Liver (tissue), 8 donors: ENCODE measurements at regions not wholly inside any gene's neighbourhood (a gene's known extent, or its start where the extent isn't known, plus 50 kb on each side); places are given as distances from the start of the nearest gene placed in this dataset.
A peak's percentile ranks its signal among the peaks of the same experiment; 100 is the strongest.

Experiments used
- DNase-seq: peaks from one replicate; pipeline ENCODE4 v3.0.0-alpha.2; 2017; ENCODE audit warnings: low spot score
- H3K27ac ChIP-seq, 2 donors: one replicate each; pipeline ENCODE4 v1.7.0; 2013; ENCODE audit warnings: inconsistent platforms in 2 of 2, low read length in 2 of 2, control low read depth in 1 of 2, low read depth in 1 of 2, mild to moderate bottlenecking in 1 of 2
- H3K27me3 ChIP-seq, 4 donors: one replicate each; pipeline versions ENCODE4 v1.6.1 to v1.7.0; 2013; ENCODE audit warnings: low read length in 3 of 4, inconsistent platforms in 1 of 4, mild to moderate bottlenecking in 1 of 4, moderate library complexity in 1 of 4; ENCODE audit not compliant: control insufficient read depth in 4 of 4, insufficient read depth in 4 of 4
- H3K36me3 ChIP-seq, 4 donors: one replicate each; pipeline versions ENCODE4 v1.6.1 to v1.7.0; 2013; ENCODE audit warnings: low read length in 3 of 4, mild to moderate bottlenecking in 3 of 4, low read depth in 1 of 4, moderate library complexity in 1 of 4; ENCODE audit not compliant: control insufficient read depth in 4 of 4, insufficient read depth in 3 of 4
- H3K4me1 ChIP-seq, 4 donors: one replicate each; pipeline versions ENCODE4 v1.6.1 to v1.7.0; 2013; ENCODE audit warnings: low read length in 3 of 4, mild to moderate bottlenecking in 3 of 4, moderate library complexity in 1 of 4; ENCODE audit not compliant: control insufficient read depth in 4 of 4, insufficient read depth in 4 of 4
- H3K4me3 ChIP-seq, 3 donors: one replicate each; pipeline versions ENCODE4 v1.6.1 to v1.7.0; 2013; ENCODE audit warnings: low read length in 3 of 3, control low read depth in 1 of 3, low read depth in 1 of 3, mild to moderate bottlenecking in 1 of 3
- H3K9ac ChIP-seq, 2 donors: one replicate each; pipeline ENCODE4 v1.7.0; 2013; ENCODE audit warnings: low read length in 2 of 2, mild to moderate bottlenecking in 2 of 2, moderate library complexity in 2 of 2, control low read depth in 1 of 2, low read depth in 1 of 2
- H3K9me3 ChIP-seq, 4 donors: one replicate each; pipeline versions ENCODE4 v1.6.1 to v1.7.0; 2013; ENCODE audit warnings: low read length in 3 of 4; ENCODE audit not compliant: control insufficient read depth in 4 of 4
- FOXA1 ChIP-seq: IDR thresholded peaks from 2 replicates; pipeline ENCODE4 v1.6.1; 2016; ENCODE audit warnings: antibody characterized with exemption
- FOXA2 ChIP-seq: IDR thresholded peaks from 2 replicates; pipeline ENCODE4 v1.6.1; 2016; ENCODE audit warnings: antibody characterized with exemption
- HNF4A ChIP-seq, 2 donors: conservative IDR thresholded peaks; 2 replicates each; pipeline ENCODE4 v1.6.1; 2016; ENCODE audit warnings: antibody characterized with exemption in 2 of 2, mild to moderate bottlenecking in 2 of 2
- JUND ChIP-seq, 2 donors: IDR thresholded peaks; 2 replicates each; pipeline ENCODE4 v1.6.1; 2016; ENCODE audit warnings: antibody characterized with exemption in 2 of 2
- NR2F2 ChIP-seq: IDR thresholded peaks from 2 replicates; pipeline ENCODE4 v1.6.1; 2016; ENCODE audit warnings: antibody characterized with exemption
- RAD21 ChIP-seq, 2 donors: IDR thresholded peaks; 2 replicates each; pipeline ENCODE4 v1.6.1; 2016; ENCODE audit warnings: antibody characterized with exemption in 2 of 2, mild to moderate bottlenecking in 2 of 2
- RXRA ChIP-seq, 2 donors: IDR thresholded peaks; 2 replicates each; pipeline ENCODE4 v1.6.1; 2017 to 2018; ENCODE audit warnings: antibody characterized with exemption in 2 of 2, mild to moderate bottlenecking in 1 of 2
- TAF1 ChIP-seq: conservative IDR thresholded peaks from 2 replicates; pipeline ENCODE4 v1.6.1; 2016; ENCODE audit warnings: antibody characterized with exemption, mild to moderate bottlenecking
- YY1 ChIP-seq: IDR thresholded peaks from 2 replicates; pipeline ENCODE4 v1.6.1; 2016; ENCODE audit warnings: antibody characterized with exemption, mild to moderate bottlenecking
- WGBS: extraction: QIAGEN DNeasy Blood & Tissue Kit; methylation state at CpG from one replicate; pipeline ENCODE4 v1.1.7; 2013; 5-methylcytosine and 5-hydroxymethylcytosine counted together
- TF ChIP-seq, protein P1 (sequence below): fragments of 150-350 bp; IDR thresholded peaks from 2 replicates; pipeline ENCODE4 v1.5.1; 2017; ENCODE audit warnings: improper control_type of control experiment, low read depth, low read length; ENCODE audit not compliant: missing input control
- TF ChIP-seq, protein P2 (sequence below): IDR thresholded peaks from 2 replicates; pipeline ENCODE4 v1.6.1; 2016; ENCODE audit warnings: antibody characterized with exemption
- TF ChIP-seq, protein P3 (sequence below): IDR thresholded peaks from 2 replicates; pipeline ENCODE4 v1.6.1; 2016; ENCODE audit warnings: antibody characterized with exemption, mild to moderate bottlenecking
- TF ChIP-seq, protein P4 (sequence below): IDR thresholded peaks from 2 replicates; pipeline ENCODE4 v1.6.1; 2016; ENCODE audit warnings: antibody characterized with exemption
- TF ChIP-seq, protein P5 (sequence below): IDR thresholded peaks from 2 replicates; pipeline ENCODE4 v1.6.1; 2016; ENCODE audit warnings: antibody characterized with exemption
- donor health status: healthy.
- donor health status: healthy.
- donor health status: healthy.
- donor health status: healthy.
- donor health status: healthy.

DNA sequence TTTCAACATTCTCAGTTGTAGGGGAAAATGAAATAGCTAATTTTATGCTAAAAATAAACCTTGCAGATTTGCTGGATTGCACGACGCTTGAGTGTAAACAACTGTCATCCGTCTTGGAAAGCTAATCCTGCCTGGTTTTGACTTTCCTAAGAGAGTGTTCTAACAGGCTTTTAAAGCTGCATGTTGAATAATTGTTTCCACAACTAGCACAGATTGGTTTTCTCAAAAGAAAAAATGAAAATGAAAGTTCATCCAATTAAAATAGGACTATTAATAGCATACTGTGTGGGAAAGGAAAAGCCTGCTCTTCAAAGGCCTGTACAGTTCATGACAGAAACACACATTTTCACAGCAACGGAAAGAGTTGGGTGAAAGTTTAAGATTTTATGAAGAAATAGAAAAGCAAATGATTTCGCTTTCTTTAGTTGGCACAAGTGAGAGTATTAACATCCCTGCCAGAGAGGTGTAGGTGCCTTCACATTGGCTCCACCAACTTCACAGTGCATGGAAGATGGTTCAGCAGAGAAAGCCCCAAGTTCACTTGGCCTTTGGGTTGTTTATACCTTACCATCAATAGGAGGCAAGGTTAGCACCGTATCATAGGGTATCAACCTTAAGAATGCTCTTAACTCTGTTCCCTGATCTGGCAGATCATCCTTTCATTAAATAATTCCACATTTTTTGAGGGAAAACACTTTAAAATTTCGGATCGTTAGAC, 140.0 kb upstream of the GUCY1A1 start:
- TF ChIP-seq, protein P1, sequence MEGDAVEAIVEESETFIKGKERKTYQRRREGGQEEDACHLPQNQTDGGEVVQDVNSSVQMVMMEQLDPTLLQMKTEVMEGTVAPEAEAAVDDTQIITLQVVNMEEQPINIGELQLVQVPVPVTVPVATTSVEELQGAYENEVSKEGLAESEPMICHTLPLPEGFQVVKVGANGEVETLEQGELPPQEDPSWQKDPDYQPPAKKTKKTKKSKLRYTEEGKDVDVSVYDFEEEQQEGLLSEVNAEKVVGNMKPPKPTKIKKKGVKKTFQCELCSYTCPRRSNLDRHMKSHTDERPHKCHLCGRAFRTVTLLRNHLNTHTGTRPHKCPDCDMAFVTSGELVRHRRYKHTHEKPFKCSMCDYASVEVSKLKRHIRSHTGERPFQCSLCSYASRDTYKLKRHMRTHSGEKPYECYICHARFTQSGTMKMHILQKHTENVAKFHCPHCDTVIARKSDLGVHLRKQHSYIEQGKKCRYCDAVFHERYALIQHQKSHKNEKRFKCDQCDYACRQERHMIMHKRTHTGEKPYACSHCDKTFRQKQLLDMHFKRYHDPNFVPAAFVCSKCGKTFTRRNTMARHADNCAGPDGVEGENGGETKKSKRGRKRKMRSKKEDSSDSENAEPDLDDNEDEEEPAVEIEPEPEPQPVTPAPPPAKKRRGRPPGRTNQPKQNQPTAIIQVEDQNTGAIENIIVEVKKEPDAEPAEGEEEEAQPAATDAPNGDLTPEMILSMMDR, result no peak
- TF ChIP-seq, protein P2, sequence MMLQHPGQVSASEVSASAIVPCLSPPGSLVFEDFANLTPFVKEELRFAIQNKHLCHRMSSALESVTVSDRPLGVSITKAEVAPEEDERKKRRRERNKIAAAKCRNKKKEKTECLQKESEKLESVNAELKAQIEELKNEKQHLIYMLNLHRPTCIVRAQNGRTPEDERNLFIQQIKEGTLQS, result no peak
- TF ChIP-seq FOXA1 (no peak), RAD21 (IDR thresholded peaks at IDR 0.05) (peak in 1 of 2 donors; percentile 21), TAF1 (no peak), HNF4A (conservative IDR thresholded peaks at IDR 0.05) (no peak), RXRA (IDR thresholded peaks at IDR 0.05) (peak in 1 of 2 donors; percentile 9), YY1 (no peak), JUND (IDR thresholded peaks at IDR 0.05) (peak in 1 of 2 donors; percentile 22)
- TF ChIP-seq, protein P3, sequence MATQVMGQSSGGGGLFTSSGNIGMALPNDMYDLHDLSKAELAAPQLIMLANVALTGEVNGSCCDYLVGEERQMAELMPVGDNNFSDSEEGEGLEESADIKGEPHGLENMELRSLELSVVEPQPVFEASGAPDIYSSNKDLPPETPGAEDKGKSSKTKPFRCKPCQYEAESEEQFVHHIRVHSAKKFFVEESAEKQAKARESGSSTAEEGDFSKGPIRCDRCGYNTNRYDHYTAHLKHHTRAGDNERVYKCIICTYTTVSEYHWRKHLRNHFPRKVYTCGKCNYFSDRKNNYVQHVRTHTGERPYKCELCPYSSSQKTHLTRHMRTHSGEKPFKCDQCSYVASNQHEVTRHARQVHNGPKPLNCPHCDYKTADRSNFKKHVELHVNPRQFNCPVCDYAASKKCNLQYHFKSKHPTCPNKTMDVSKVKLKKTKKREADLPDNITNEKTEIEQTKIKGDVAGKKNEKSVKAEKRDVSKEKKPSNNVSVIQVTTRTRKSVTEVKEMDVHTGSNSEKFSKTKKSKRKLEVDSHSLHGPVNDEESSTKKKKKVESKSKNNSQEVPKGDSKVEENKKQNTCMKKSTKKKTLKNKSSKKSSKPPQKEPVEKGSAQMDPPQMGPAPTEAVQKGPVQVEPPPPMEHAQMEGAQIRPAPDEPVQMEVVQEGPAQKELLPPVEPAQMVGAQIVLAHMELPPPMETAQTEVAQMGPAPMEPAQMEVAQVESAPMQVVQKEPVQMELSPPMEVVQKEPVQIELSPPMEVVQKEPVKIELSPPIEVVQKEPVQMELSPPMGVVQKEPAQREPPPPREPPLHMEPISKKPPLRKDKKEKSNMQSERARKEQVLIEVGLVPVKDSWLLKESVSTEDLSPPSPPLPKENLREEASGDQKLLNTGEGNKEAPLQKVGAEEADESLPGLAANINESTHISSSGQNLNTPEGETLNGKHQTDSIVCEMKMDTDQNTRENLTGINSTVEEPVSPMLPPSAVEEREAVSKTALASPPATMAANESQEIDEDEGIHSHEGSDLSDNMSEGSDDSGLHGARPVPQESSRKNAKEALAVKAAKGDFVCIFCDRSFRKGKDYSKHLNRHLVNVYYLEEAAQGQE, result no peak
- TF ChIP-seq, protein P4, sequence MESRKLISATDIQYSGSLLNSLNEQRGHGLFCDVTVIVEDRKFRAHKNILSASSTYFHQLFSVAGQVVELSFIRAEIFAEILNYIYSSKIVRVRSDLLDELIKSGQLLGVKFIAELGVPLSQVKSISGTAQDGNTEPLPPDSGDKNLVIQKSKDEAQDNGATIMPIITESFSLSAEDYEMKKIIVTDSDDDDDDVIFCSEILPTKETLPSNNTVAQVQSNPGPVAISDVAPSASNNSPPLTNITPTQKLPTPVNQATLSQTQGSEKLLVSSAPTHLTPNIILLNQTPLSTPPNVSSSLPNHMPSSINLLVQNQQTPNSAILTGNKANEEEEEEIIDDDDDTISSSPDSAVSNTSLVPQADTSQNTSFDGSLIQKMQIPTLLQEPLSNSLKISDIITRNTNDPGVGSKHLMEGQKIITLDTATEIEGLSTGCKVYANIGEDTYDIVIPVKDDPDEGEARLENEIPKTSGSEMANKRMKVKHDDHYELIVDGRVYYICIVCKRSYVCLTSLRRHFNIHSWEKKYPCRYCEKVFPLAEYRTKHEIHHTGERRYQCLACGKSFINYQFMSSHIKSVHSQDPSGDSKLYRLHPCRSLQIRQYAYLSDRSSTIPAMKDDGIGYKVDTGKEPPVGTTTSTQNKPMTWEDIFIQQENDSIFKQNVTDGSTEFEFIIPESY, result no peak
- TF ChIP-seq, protein P5, sequence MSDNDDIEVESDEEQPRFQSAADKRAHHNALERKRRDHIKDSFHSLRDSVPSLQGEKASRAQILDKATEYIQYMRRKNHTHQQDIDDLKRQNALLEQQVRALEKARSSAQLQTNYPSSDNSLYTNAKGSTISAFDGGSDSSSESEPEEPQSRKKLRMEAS, result no peak
- Histone ChIP-seq H3K27ac (peak overlapping the region; percentile 34 to 74), H3K4me3 (no peak overlapping the region), H3K27me3 (no peaks in the 10 kb centered on the region), H3K9ac (peak overlapping the region in 1 of 2 donors; percentile 6), H3K9me3 (peaks cover 0 to 3% (median 0%) of the 10 kb centered on the region in 4 donors), H3K4me1 (no peaks in the 10 kb centered on the region), H3K36me3 (no peaks in the 10 kb centered on the region)
- 68% methylated on average over 8 of the region's 8 CpGs for WGBS
- no peak for DNase-seq

DNA sequence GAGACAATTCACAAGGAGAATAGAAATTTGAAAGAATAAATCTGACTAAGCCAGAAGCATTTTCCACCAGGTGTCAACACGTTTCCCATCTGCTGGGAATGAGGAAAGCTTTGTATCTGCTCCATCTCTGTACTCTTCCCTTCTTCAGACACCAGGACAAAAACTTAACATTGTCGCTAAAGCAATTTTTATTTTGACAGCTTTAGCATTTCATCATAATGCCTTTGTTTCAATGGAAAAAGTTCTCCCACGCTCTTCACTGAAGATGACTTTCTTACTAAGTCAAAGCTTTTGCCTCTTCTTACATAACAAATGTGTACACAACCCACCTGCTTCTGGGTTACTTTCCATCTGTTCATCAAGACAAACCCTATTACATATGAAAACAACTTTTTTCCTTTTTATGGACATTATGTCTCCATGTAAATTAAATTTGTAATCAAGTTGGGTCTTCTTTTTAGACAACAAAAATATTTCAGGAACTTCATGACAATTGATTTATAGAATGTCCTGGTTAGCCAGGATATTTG, 141.7 kb upstream of the GUCY1A1 start:
- Histone ChIP-seq H3K4me1 (no peaks in the 10 kb centered on the region), H3K27me3 (no peaks in the 10 kb centered on the region), H3K9ac (no peak overlapping the region), H3K9me3 (peaks cover 0 to 10% (median 0%) of the 10 kb centered on the region in 4 donors), H3K27ac (no peak overlapping the region), H3K4me3 (no peak overlapping the region), H3K36me3 (no peaks in the 10 kb centered on the region)
- WGBS, result 88% methylated on average over 3 of the region's 3 CpGs
- DNase-seq, result no peak
- TF ChIP-seq, protein P4, result no peak
- TF ChIP-seq HNF4A (conservative IDR thresholded peaks at IDR 0.05) (no peak), TAF1 (no peak), NR2F2 (no peak), YY1 (no peak), FOXA2 (no peak)
- TF ChIP-seq, protein P5, result no peak
